ENCODE measurements at regions not wholly inside any gene's neighbourhood (a gene's known extent, or its start where the extent isn't known, plus 50 kb on each side); places are given as distances from the start of the nearest gene placed in this dataset.

DNA sequence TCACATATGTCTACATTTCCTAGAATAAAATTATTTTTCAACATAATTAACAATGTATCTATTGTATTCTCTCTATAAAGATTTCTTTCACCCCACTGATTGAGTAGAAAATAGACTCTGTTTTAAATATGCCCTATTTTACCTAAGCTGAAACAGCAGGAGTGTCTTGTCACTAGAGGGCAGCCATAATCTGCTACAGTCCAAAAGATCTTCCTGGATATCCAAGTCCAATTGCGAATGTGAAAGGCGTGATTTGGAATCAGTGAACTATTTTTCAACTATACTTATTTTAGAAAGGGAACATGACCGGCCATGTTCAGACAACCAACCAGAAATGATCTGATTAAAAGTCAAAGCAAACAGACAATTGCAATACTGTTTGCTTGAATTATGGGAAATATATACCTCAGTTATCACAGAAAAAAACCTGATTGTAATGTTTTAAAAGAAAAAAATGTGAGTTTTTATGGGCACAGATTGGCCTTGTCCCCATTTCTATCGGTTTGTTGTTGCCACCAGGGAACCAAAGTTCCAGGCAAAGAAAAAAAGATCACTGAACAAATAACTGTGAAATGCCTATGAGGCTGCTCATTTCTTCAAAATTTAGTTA lies 1211.0 kb upstream of the ADGRL4 start:
- TF ChIP-seq, protein P1, sequence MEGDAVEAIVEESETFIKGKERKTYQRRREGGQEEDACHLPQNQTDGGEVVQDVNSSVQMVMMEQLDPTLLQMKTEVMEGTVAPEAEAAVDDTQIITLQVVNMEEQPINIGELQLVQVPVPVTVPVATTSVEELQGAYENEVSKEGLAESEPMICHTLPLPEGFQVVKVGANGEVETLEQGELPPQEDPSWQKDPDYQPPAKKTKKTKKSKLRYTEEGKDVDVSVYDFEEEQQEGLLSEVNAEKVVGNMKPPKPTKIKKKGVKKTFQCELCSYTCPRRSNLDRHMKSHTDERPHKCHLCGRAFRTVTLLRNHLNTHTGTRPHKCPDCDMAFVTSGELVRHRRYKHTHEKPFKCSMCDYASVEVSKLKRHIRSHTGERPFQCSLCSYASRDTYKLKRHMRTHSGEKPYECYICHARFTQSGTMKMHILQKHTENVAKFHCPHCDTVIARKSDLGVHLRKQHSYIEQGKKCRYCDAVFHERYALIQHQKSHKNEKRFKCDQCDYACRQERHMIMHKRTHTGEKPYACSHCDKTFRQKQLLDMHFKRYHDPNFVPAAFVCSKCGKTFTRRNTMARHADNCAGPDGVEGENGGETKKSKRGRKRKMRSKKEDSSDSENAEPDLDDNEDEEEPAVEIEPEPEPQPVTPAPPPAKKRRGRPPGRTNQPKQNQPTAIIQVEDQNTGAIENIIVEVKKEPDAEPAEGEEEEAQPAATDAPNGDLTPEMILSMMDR (conservative IDR thresholded peaks at IDR 0.05): peak; percentile 71
- Histone ChIP-seq H3K4me3 (ENCODE audit: low read length) (no peak overlapping the region), H3K36me3 (ENCODE audit: control insufficient read depth, insufficient read depth, low read length) (no peaks in the 10 kb centered on the region), H3K9ac (ENCODE audit: extremely low read depth, low read length, poor library complexity, severe bottlenecking) (no peak overlapping the region), H3K27me3 (ENCODE audit: control insufficient read depth, insufficient read depth, low read length, poor library complexity, severe bottlenecking) (no peaks in the 10 kb centered on the region), H3K9me3 (ENCODE audit: control insufficient read depth, low read length) (no peaks in the 10 kb centered on the region), H3K27ac (ENCODE audit: low read depth, low read length) (no peak overlapping the region), H3K4me1 (ENCODE audit: control insufficient read depth, insufficient read depth, low read length) (no peaks in the 10 kb centered on the region)
- Mint-ChIP-seq H3K4me1 (no peaks in the 10 kb centered on the region), H3K36me3 (ENCODE audit: low read depth) (no peaks in the 10 kb centered on the region), H3K4me3 (no peak overlapping the region), H3K9me3 (no peaks in the 10 kb centered on the region), H3K27ac (no peak overlapping the region), H3K27me3 (ENCODE audit: insufficient read depth) (no peaks in the 10 kb centered on the region)
- WGBS, 2 experiments (ENCODE audit: insufficient coverage in 1 of 2, insufficient read length in 1 of 2): 40 to 67% methylated on average over 1 to 4 of the region's 4 CpGs
- DNase-seq: peak; percentile 44

DNA sequence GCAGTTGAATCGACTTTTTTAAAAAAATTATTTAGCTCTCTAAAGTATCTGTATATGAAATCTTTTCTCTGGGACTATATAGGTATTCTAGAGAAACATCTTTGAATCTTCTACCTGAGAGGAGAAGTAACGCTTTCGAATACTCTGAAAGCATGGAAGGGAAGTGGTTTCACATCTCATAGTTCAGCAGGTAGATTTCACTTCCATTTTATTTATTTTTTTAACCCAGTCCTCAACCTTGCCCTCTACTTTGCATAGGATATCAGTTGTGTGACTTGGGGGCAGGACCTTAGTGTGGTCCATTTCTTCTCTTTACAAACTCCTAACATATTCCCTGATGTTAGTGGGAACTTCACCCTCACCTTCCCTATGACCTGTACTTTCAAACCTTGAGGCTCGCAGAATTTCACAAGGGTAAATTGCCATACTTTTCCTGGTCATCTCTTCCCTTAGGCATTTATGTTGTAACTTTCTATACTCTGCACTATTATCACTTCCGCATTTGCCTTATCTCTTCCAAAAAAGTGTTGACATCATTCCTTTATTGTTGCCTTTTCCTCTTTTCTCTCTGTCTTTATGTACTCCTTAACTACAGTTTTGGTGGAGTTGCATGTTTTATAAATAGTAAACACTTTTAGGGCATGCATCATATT lies 1208.5 kb upstream of the ADGRL4 start:
- Histone ChIP-seq H3K4me3 (ENCODE audit: low read length) (no peak overlapping the region), H3K9me3 (ENCODE audit: control insufficient read depth, low read length) (no peaks in the 10 kb centered on the region), H3K4me1 (ENCODE audit: control insufficient read depth, insufficient read depth, low read length) (no peaks in the 10 kb centered on the region), H3K9ac (ENCODE audit: extremely low read depth, low read length, poor library complexity, severe bottlenecking) (no peak overlapping the region), H3K36me3 (ENCODE audit: control insufficient read depth, insufficient read depth, low read length) (no peaks in the 10 kb centered on the region), H3K27ac (ENCODE audit: low read depth, low read length) (no peak overlapping the region), H3K27me3 (ENCODE audit: control insufficient read depth, insufficient read depth, low read length, poor library complexity, severe bottlenecking) (no peaks in the 10 kb centered on the region)
- no peaks in the 10 kb centered on the region for H3K27me3 Mint-ChIP-seq (ENCODE audit: insufficient read depth)
- no peak overlapping the region for H3K27ac Mint-ChIP-seq
- no peaks in the 10 kb centered on the region for H3K9me3 Mint-ChIP-seq
- WGBS, 2 experiments (ENCODE audit: insufficient coverage in 1 of 2, insufficient read length in 1 of 2): 92 to 96% methylated on average over 2 to 5 of the region's 5 CpGs
- TF ChIP-seq, protein P1 (conservative IDR thresholded peaks at IDR 0.05): no peak
- H3K4me3 Mint-ChIP-seq: no peak overlapping the region
- no peaks in the 10 kb centered on the region for H3K4me1 Mint-ChIP-seq
- no peak for DNase-seq
- H3K36me3 Mint-ChIP-seq (ENCODE audit: low read depth): no peaks in the 10 kb centered on the region

DNA sequence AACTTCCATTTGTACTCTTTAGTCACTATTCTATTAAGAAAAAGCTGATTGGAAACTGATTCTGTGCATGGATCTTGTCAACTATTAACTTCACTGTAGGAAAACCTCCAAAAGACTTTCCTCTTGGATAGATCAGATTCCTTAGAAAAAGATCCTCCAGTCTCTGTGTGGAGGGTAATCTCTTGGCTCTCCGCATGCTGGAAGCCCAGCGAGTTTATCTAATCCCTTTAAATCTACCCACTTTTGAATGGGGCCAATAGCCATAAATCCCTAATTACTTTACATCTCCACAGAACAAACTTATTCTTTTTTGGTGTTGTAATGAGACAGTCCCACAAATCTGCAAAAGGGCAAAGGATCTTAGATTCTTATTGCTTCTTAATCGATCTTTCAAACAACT lies 1206.4 kb upstream of the ADGRL4 start:
- H3K9me3 ChIP-seq (ENCODE audit: control insufficient read depth, low read length): no peaks in the 10 kb centered on the region
- H3K27ac ChIP-seq (ENCODE audit: low read depth, low read length): no peak overlapping the region
- no peaks in the 10 kb centered on the region for H3K27me3 Mint-ChIP-seq (ENCODE audit: insufficient read depth)
- H3K4me3 Mint-ChIP-seq: no peak overlapping the region
- WGBS, 2 experiments (ENCODE audit: insufficient coverage in 1 of 2, insufficient read length in 1 of 2): 78 to 100% methylated on average over 1 to 3 of the region's 3 CpGs
- no peaks in the 10 kb centered on the region for H3K36me3 ChIP-seq (ENCODE audit: control insufficient read depth, insufficient read depth, low read length)
- H3K27ac Mint-ChIP-seq: no peak overlapping the region
- H3K4me1 ChIP-seq (ENCODE audit: control insufficient read depth, insufficient read depth, low read length): no peaks in the 10 kb centered on the region
- TF ChIP-seq, protein P1 (conservative IDR thresholded peaks at IDR 0.05): no peak
- H3K36me3 Mint-ChIP-seq (ENCODE audit: low read depth): no peaks in the 10 kb centered on the region
- H3K9ac ChIP-seq (ENCODE audit: extremely low read depth, low read length, poor library complexity, severe bottlenecking): no peak overlapping the region
- H3K9me3 Mint-ChIP-seq: no peaks in the 10 kb centered on the region
- H3K4me1 Mint-ChIP-seq: no peaks in the 10 kb centered on the region
- no peaks in the 10 kb centered on the region for H3K27me3 ChIP-seq (ENCODE audit: control insufficient read depth, insufficient read depth, low read length, poor library complexity, severe bottlenecking)
- DNase-seq: no peak
- H3K4me3 ChIP-seq (ENCODE audit: low read length): no peak overlapping the region

All from endodermal cell (in vitro differentiated cells).